ENCODE measurements at regions not wholly inside any gene's neighbourhood (a gene's known extent, or its start where the extent isn't known, plus 50 kb on each side); places are given as distances from the start of the nearest gene placed in this dataset.
"Not testable (repeated sequence)": the region's sequence is repeated elsewhere in the genome, so short reads cannot be mapped to it uniquely, and the experiment has no call there.

- DNase-seq = not testable (repeated sequence)
Measured at GRCh38 chr16:72729552-72729951, 318.4 kb downstream of the ZFHX3 start.

DNA sequence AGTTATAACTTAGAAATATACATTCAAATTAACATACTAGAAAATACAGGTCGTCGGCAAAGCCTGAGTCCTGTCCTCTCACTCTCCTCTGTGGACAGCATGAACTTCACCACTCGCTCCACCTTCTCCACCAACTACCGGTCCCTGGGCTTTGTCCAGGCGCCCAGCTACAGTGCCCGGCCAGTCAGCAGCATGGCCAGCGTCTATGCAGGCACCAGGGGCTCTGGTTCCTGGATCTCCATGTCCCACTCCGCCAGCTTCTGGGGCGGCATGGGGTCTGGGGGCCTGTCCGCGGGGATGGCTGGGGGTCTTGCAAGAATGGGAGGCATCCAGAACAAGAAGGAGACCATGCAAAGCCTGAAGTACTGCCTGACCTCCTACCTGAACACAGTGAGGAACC lies 319.4 kb downstream of the ZFHX3 start:
- DNase-seq = no peak

- no peak for DNase-seq
Measured at GRCh38 chr16:72727565-72727964, 320.4 kb downstream of the ZFHX3 start.

DNA sequence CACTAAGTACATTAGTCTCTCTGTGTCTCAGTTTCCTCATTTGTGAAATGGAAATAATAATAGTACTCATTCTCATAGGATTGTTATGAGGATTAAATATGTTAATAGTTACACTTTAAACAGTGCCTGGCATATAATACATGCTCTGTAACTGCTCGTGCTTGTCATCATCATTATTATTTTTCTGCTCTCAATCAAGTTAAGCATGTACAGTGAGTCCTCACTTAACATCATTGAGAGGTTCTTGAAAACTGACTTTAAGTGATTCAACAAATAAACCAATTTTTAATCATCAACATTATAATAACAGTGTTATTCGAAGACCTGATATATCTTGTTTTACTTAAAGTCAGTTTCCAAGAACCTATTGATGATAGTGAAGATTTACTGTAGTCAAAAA lies 322.3 kb downstream of the ZFHX3 start:
- no peak for DNase-seq

- no peak for DNase-seq
Measured at GRCh38 chr16:72723781-72724180, 324.1 kb downstream of the ZFHX3 start.

DNA sequence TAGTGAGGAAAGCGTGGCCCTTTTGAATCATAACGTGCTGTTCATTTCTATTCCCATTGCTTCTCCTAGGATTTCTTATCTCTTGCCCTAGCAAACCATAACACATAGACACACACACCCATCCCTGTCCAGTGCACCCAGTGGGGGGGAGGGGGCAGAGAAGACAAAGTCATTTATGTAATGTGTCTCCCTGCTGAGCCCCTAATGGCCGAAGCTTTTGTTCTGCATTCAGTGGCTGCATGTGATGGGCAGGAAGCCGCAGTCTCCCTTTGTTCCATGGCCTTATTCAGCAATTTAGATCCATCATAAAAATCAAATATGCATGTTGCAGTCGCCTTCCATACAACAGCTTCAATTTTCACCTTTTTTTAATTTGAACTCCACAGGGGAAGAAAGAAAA lies 325.4 kb downstream of the ZFHX3 start:
- peak in 14 of 51 donors; percentile 2 to 27 (median 4) for DNase-seq

- DNase-seq = peak in 1 of 51 donors; percentile 1
Measured at GRCh38 chr16:72721981-72722380, 325.9 kb downstream of the ZFHX3 start.

GRCh38 chr16:72715267-72715666 lies 332.7 kb downstream of the ZFHX3 start:
- DNase-seq = no peak

- DNase-seq = no peak
Measured at GRCh38 chr16:72711823-72712222, 336.1 kb downstream of the ZFHX3 start.

GRCh38 chr16:72705801-72706200 lies 342.1 kb downstream of the ZFHX3 start:
- no peak for DNase-seq

- no peak for DNase-seq
Measured at GRCh38 chr16:72704746-72705372, 343.1 kb downstream of the ZFHX3 start.

DNA sequence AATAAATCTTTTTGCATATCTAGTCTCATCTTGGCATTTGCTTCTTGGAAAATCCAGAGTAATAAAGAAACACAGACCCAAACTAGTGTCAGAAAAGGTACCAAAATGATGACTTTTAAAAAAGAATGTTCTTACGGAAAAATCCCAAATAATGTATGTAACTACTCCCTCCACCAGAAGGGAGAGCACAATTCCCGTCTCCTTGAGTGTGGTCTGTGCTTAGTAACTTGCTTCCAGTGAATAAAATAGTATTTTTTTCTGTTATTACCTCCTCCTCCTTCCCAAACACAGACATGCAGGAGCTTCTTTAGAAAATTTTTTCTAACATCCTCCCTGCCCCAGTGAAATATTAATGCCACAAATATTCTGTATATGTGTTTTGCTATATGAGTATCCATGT lies 358.1 kb downstream of the ZFHX3 start:
- no peak for DNase-seq

DNA sequence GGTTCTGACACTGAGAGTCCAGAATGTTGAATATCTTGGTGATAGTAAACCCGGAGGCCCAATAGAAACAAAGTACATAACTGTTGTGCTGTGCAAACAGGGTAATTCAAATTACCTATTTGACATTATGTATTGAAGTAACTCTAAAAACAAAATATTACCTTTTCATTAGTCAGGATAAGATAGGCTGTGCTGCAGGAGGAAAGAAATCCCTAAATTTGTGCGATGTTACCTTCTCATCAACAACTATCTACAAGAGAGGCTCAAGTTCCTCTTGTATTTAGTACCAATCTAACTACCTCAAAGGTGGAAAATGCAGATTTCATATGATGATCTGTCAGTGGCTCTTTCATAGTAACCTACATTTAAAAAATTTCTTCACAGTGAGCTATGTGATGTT lies 367.2 kb downstream of the ZFHX3 start:
- DNase-seq = no peak

- DNase-seq = no peak
Measured at GRCh38 chr16:72679856-72680255, 368.1 kb downstream of the ZFHX3 start.

- no peak for DNase-seq
Measured at GRCh38 chr16:72677662-72678447, 370.1 kb downstream of the ZFHX3 start.

DNA sequence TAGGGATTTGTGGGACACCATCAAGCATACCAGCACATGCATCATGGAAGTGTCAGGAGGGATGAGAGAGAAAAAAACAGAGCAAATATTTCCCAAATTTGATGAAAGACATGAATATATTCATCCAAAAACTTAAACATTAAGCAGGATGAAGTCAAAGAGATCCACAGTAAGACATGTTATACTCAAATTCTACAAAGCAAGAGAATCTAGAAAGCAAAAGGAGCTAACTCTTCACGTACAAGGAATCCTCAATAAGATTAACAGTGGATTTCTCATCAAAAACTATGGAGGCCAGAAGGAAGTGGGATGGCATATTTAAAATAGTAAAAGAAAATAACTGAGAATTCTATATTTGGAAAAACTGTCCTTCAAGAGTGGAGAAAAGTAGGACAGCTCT lies 374.8 kb downstream of the ZFHX3 start:
- DNase-seq = no peak

DNA sequence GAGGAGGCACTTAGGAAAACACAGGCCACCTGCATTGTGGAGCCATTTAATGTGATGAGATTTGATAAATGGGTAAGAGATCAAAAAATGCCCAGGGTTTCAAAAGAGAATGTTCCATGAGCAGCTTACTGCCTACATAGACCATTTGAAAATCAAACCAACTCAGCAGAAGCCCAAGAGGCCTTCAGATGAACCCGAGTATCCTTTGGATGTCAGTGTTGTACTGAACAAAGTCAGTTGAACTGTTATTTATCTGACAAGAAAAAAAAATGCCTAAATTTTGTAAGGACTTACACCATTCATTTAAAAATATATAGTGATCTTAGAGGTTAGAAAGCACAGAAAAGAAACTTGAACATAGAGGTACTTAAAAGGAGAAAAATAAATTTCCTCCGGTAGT lies 381.7 kb downstream of the ZFHX3 start:
- no peak for DNase-seq

DNA sequence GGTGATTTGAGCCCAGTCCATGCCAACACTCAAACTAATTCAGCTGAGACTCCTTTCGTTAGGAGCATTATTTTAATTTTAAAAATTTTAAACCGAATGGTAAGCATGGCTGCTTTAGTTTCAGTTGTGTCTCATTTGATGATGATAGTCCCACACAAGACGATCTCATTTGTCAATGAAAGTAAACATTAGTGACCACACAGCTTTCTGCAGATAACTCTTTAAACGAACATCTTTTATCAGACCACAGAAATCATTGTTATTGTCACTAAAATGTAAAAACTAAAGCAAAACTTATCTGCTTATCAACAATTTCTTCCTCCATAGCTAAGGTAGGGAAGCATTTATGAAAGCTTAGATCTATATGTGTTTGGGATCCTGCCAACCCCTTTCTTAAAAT lies 382.2 kb downstream of the ZFHX3 start:
- no peak for DNase-seq

GRCh38 chr16:72664509-72665408 lies 383.2 kb downstream of the ZFHX3 start:
- DNase-seq = peak; percentile 30 to 96 (median 88)

DNA sequence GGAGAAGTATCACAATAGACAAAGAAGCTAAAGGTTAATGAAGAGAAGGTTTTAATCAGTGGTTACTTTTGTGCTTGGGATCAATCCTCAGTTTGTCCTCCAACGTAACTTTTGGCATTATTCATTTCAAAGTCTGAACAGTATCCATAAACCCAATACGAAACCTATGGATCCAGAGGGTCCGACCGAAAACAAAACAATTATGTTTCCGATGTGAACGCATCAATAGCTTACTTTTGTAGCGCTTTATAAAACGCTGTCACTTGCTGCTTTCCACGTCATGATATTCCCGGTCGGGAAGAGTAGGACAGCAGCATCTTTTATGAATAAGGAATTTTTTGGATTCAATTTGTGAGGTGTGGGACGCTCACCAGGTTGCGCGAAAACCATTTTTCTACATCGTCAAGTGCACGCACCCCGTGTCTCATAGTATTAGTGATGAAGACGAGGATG lies 383.8 kb downstream of the ZFHX3 start:
- DNase-seq = no peak

DNA sequence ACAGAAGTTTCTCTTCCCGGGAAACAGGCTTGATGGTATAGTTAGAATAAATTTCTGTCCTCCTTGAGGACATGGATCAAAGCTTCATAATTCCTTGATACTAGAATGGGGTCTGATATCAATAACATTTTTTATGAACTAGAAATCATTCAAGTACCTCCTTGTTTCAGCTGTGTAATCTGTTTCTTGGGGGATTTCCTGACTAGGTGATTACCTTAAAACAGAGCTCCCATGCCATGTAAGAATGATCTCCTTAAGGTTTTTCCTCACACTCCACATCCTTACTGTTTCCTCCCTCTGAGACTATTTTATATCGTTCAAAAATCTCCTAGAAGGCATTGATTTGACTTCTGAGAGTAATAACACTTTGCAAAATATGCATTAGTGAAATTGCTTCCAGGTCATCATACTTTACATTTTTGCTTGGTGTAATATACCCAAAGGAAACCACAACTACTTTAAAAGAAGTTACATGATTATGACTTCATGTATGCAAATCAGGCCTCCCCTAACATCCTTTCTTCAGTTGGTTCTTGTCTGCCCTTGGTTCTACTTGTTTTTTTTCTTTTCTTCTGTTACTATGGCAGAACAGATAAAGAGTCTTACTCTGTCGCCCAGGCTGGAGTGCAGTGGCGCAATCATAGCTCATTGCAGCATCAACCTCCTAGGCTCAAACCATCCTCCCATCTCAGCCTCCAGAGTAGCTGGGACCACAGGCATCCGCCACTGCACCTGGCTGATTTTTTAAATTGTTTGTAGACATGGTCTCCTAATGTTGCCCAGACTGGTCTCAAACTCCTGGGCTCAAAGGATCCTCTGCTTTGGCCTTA lies 388.8 kb downstream of the ZFHX3 start:
- DNase-seq = no peak
